Mesenchymal stem cell (in vitro differentiated cells and primary cell): ENCODE measurements at regions not wholly inside any gene's neighbourhood (a gene's known extent, or its start where the extent isn't known, plus 50 kb on each side); places are given as distances from the start of the nearest gene placed in this dataset.
A peak's percentile ranks its signal among the peaks of the same experiment; 100 is the strongest.
"Not testable (repeated sequence)": the region's sequence is repeated elsewhere in the genome, so short reads cannot be mapped to it uniquely, and the experiment has no call there.

Experiments
- DNase-seq: peaks from one replicate; pipeline ENCODE4 v3.0.0-alpha.2; 2013
- H2AFZ ChIP-seq: one replicate; pipeline ENCODE4 v1.6.1; 2013; ENCODE audit warnings: low read depth, mild to moderate bottlenecking, control low read depth, inconsistent platforms, low read length, moderate library complexity
- H2AK5ac ChIP-seq: 2 replicates; pipeline ENCODE4 v1.6.1; 2013; ENCODE audit warnings: low read length, moderate library complexity, mild to moderate bottlenecking, inconsistent platforms; ENCODE audit not compliant: severe bottlenecking
- H2BK120ac ChIP-seq: one replicate; pipeline ENCODE4 v1.6.1; 2013; ENCODE audit warnings: low read depth, mild to moderate bottlenecking, inconsistent platforms, low read length, moderate library complexity
- H2BK12ac ChIP-seq, 2 experiments: one replicate each; pipeline ENCODE4 v1.6.1; 2013; ENCODE audit warnings: inconsistent platforms in 2 of 2, low read length in 2 of 2, mild to moderate bottlenecking in 2 of 2, moderate library complexity in 2 of 2, control low read depth in 1 of 2
- H2BK15ac ChIP-seq: one replicate; pipeline ENCODE4 v1.6.1; 2013; ENCODE audit warnings: mild to moderate bottlenecking, low read depth, inconsistent platforms; ENCODE audit not compliant: poor library complexity, severe bottlenecking
- H2BK5ac ChIP-seq: 2 replicates; pipeline ENCODE4 v1.6.1; 2013; ENCODE audit warnings: low read depth, mild to moderate bottlenecking, low read length, control low read depth, inconsistent platforms; ENCODE audit not compliant: poor library complexity, severe bottlenecking
- H3K14ac ChIP-seq, 2 experiments: one replicate each; pipeline ENCODE4 v1.6.1; 2013; ENCODE audit warnings: inconsistent platforms in 2 of 2, low read length in 2 of 2, control low read depth in 1 of 2, mild to moderate bottlenecking in 1 of 2, moderate library complexity in 1 of 2
- H3K18ac ChIP-seq, 2 experiments: one replicate each; pipeline ENCODE4 v1.6.1; 2013; ENCODE audit warnings: inconsistent platforms in 2 of 2, low read length in 2 of 2, control low read depth in 1 of 2, low read depth in 1 of 2, mild to moderate bottlenecking in 1 of 2
- H3K23ac ChIP-seq, 2 experiments: one replicate each; pipeline ENCODE4 v1.6.1; 2013; ENCODE audit warnings: inconsistent platforms in 2 of 2, low read length in 2 of 2, mild to moderate bottlenecking in 2 of 2, moderate library complexity in 2 of 2, control low read depth in 1 of 2
- H3K27ac ChIP-seq: 2 replicates; pipeline ENCODE4 v1.5.1; 2013; ENCODE audit warnings: mild to moderate bottlenecking, moderate library complexity, low read length, control low read depth, inconsistent platforms; ENCODE audit not compliant: poor library complexity, severe bottlenecking
- H3K27me3 ChIP-seq, 2 experiments: 2 replicates each; pipeline versions ENCODE4 v1.6.1 to v1.7.0; 2013; ENCODE audit warnings: low read length in 2 of 2, mild to moderate bottlenecking in 2 of 2, moderate library complexity in 2 of 2, control low read depth in 1 of 2, inconsistent platforms in 1 of 2; ENCODE audit not compliant: control insufficient read depth in 1 of 2, insufficient read depth in 1 of 2
- H3K36me3 ChIP-seq, 2 experiments: 2 replicates each; pipeline versions ENCODE4 v1.6.1 to v1.7.0; 2013; ENCODE audit warnings: low read length in 2 of 2, control low read depth in 1 of 2, inconsistent platforms in 1 of 2, low read depth in 1 of 2, mild to moderate bottlenecking in 1 of 2; ENCODE audit not compliant: insufficient read depth in 2 of 2, control insufficient read depth in 1 of 2
- H3K4ac ChIP-seq, 2 experiments: one replicate each; pipeline ENCODE4 v1.6.1; 2013; ENCODE audit warnings: inconsistent platforms in 2 of 2, low read length in 2 of 2, mild to moderate bottlenecking in 2 of 2, moderate library complexity in 2 of 2, control low read depth in 1 of 2, low read depth in 1 of 2
- H3K4me1 ChIP-seq: 2 replicates; pipeline ENCODE4 v1.6.1; 2013; ENCODE audit warnings: low read depth, low read length, control low read depth; ENCODE audit not compliant: control insufficient read depth, insufficient read depth
- H3K4me2 ChIP-seq: 2 replicates; pipeline ENCODE4 v1.6.1; 2013; ENCODE audit warnings: low read length, mild to moderate bottlenecking, inconsistent platforms; ENCODE audit not compliant: poor library complexity, severe bottlenecking
- H3K4me3 ChIP-seq, 2 experiments: 2 replicates each; pipeline versions ENCODE4 v1.5.1 to v1.7.0; 2013; ENCODE audit warnings: low read length in 2 of 2, mild to moderate bottlenecking in 2 of 2, control low read depth in 1 of 2, low read depth in 1 of 2; ENCODE audit not compliant: insufficient read depth in 1 of 2
- H3K79me1 ChIP-seq: replicated peaks from 2 replicates; pipeline ENCODE4 v1.6.1; 2013; ENCODE audit warnings: mild to moderate bottlenecking, control low read depth, low read length, inconsistent platforms; ENCODE audit not compliant: poor library complexity, severe bottlenecking
- H3K9ac ChIP-seq: 2 replicates; pipeline ENCODE4 v1.7.0; 2013; ENCODE audit warnings: mild to moderate bottlenecking, low read length, moderate library complexity
- H3K9me3 ChIP-seq: 2 replicates; pipeline ENCODE4 v1.7.0; 2013; ENCODE audit warnings: mild to moderate bottlenecking, low read length; ENCODE audit not compliant: control insufficient read depth
- H4K8ac ChIP-seq: one replicate; pipeline ENCODE4 v1.6.1; 2013; ENCODE audit warnings: inconsistent platforms, mild to moderate bottlenecking, low read length, moderate library complexity
- H4K91ac ChIP-seq: one replicate; pipeline ENCODE4 v1.6.1; 2013; ENCODE audit warnings: mild to moderate bottlenecking, low read length, inconsistent platforms
- WGBS: methylation state at CpG from one replicate; pipeline ENCODE4 v1.1.7; 2013; ENCODE audit warnings: mixed read lengths; 5-methylcytosine and 5-hydroxymethylcytosine counted together

DNA sequence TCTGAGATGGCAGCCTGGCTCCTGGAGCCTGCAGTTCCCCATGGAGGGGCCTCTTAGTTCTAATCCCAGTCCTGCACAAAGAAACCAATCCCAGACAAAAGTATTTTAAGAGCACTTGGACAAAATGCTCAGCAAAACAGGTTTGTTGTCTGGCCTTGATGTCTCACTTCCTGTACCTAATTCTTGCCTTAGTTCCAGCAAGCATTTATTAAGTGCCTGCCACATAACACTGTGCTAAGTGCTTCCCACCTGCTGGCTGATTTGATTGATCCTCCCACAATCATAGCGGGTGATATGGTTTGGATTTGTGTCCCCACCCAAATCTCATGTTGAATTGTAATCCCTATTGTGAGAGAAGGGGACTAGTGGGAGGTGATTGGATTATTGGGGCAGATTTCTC lies 65.7 kb upstream of the HABP2 start:
- Histone ChIP-seq H2BK15ac (no peak overlapping the region), H3K27ac (no peak overlapping the region), H3K4me1 (no peaks in the 10 kb centered on the region), H2BK120ac (no peak overlapping the region), H2BK12ac (no peak overlapping the region), H3K79me1 (no peaks in the 10 kb centered on the region), H3K9me3 (peaks cover under 1% of the 10 kb centered on the region), H3K4me2 (no peak overlapping the region), H2AFZ (no peak overlapping the region), H2AK5ac (no peak overlapping the region), H3K18ac (no peak overlapping the region), H3K14ac (no peak overlapping the region), H4K91ac (no peak overlapping the region), H3K36me3 (no peaks in the 10 kb centered on the region), H2BK5ac (no peak overlapping the region), H4K8ac (no peak overlapping the region), H3K4ac (no peak overlapping the region), H3K23ac (no peak overlapping the region), H3K9ac (no peak overlapping the region), H3K27me3 (peaks cover 0 to 19% of the 10 kb centered on the region in 2 experiments), H3K4me3 (no peak overlapping the region)
- 100% methylated on average over 1 of the region's 1 CpG for WGBS
- no peak for DNase-seq

DNA sequence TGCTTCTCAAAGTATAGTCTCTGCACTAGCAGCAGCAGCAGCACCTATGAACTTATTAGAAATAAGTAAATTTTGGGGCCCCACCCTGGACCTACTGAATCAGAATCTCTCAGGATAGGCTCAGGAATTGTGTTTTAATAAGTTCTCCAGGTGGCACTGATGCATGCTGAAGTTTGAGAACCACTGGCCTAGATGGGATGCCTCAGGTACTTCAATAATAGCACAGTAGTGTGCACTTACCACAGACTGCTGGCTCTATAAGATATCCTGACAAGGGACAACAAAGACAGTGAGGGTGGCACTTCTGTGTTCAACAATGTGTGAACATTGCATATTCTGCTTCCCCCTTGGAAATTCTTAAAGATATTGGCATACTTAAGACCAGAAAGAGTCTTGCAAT lies 64.7 kb upstream of the HABP2 start:
- DNase-seq, result no peak
- no peak overlapping the region for H2AK5ac ChIP-seq
- no peak overlapping the region for H3K27ac ChIP-seq
- H3K9ac ChIP-seq, result no peak overlapping the region
- H3K18ac ChIP-seq, result no peak overlapping the region
- H3K79me1 ChIP-seq, result no peaks in the 10 kb centered on the region
- H4K8ac ChIP-seq, result no peak overlapping the region
- H3K4me1 ChIP-seq, result no peaks in the 10 kb centered on the region
- no peak overlapping the region for H4K91ac ChIP-seq
- H2AFZ ChIP-seq, result no peak overlapping the region
- no peak overlapping the region for H2BK5ac ChIP-seq
- no peak overlapping the region for H3K23ac ChIP-seq
- no peak overlapping the region for H3K4ac ChIP-seq
- no peak overlapping the region for H2BK12ac ChIP-seq
- H3K9me3 ChIP-seq, result no peaks in the 10 kb centered on the region
- no peak overlapping the region for H3K4me3 ChIP-seq
- no peak overlapping the region for H2BK120ac ChIP-seq
- H3K36me3 ChIP-seq, result no peaks in the 10 kb centered on the region
- peaks cover 0 to 29% of the 10 kb centered on the region in 2 experiments for H3K27me3 ChIP-seq
- H2BK15ac ChIP-seq, result no peak overlapping the region
- no peak overlapping the region for H3K4me2 ChIP-seq
- H3K14ac ChIP-seq, result no peak overlapping the region

DNA sequence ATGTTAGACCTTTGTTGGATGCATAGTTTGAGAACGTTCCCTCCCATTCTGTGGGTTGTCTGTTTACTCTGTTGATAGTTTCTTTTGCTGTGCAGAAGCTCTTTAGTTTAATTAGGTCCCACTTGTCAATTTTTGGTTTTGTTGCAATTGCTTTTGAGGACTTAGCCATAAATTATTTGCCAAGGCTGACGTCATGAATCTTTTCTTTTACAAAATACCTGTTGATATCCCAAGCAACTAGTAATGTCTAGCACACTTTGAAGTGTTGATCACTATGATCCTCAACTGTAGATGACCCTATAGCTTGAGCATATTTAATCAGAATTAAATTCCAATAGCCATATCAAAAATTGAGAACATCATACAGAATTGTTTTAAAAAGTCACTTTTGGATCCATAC lies 63.3 kb upstream of the HABP2 start:
- not testable (repeated sequence) for H3K4me1 ChIP-seq, H2AK5ac ChIP-seq, H3K14ac ChIP-seq, H3K4me2 ChIP-seq, H4K91ac ChIP-seq, H3K18ac ChIP-seq, H3K9ac ChIP-seq, H3K79me1 ChIP-seq, H3K23ac ChIP-seq, H3K36me3 ChIP-seq, H2BK12ac ChIP-seq, H3K4me3 ChIP-seq, H3K9me3 ChIP-seq, H3K4ac ChIP-seq, H2BK15ac ChIP-seq, H2AFZ ChIP-seq, H3K27ac ChIP-seq, H2BK120ac ChIP-seq, H4K8ac ChIP-seq, H2BK5ac ChIP-seq, DNase-seq
- WGBS, result 66% methylated on average over 2 of the region's 2 CpGs
- H3K27me3 ChIP-seq, result peaks cover 0 to 42% of the 10 kb centered on the region in 2 experiments

DNA sequence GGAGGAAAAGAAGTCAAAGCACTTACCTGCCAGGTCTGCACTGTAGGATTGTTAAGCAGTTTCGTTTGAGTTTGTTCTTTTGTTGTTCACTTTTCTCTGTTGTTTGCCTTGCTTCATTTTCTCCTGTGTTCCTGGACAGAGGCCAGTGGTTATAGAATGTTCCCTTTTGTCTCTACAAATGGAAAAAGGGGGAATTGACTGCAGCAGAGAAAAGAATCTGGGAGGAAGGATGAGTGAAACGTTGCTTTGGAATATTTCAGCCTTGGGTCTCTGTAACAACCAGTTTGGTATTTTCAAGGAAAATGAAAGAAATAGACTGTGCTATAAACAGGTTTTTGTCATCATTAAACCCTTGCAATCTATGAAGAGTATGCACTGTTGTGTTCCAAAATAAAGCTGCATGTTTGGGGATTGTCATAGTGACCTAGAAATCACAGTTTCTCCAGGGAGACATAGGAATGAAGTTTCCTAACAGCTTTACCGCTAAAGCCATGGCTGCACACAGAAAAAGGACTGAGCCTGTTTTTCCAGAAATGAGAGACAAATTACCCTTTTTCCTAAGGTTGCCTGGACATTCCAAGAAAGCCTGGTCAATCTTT lies 60.8 kb upstream of the HABP2 start:
- peaks cover 0 to 51% of the 10 kb centered on the region in 2 experiments for H3K27me3 ChIP-seq
- H2AK5ac ChIP-seq, result no peak overlapping the region
- no peak overlapping the region for H2BK15ac ChIP-seq
- no peaks in the 10 kb centered on the region for H3K9me3 ChIP-seq
- no peak overlapping the region for H3K18ac ChIP-seq
- H3K9ac ChIP-seq, result peak overlapping the region; percentile 78
- DNase-seq, result peak; percentile 12
- no peaks in the 10 kb centered on the region for H3K36me3 ChIP-seq
- no peak overlapping the region for H2BK12ac ChIP-seq
- no peak overlapping the region for H3K4me2 ChIP-seq
- no peak overlapping the region for H3K14ac ChIP-seq
- WGBS, result 75% methylated on average over 3 of the region's 3 CpGs
- no peak overlapping the region for H4K91ac ChIP-seq
- H3K23ac ChIP-seq, result no peak overlapping the region
- peak overlapping the region in 1 of 2 experiments; percentile 7 for H3K4me3 ChIP-seq
- no peak overlapping the region for H2BK5ac ChIP-seq
- no peak overlapping the region for H3K27ac ChIP-seq
- H4K8ac ChIP-seq, result no peak overlapping the region
- H2BK120ac ChIP-seq, result no peak overlapping the region
- H3K4me1 ChIP-seq, result no peaks in the 10 kb centered on the region
- H3K79me1 ChIP-seq, result no peaks in the 10 kb centered on the region
- no peak overlapping the region for H3K4ac ChIP-seq
- no peak overlapping the region for H2AFZ ChIP-seq
